GM18870 (cell line): ENCODE measurements at regions not wholly inside any gene's neighbourhood (a gene's known extent, or its start where the extent isn't known, plus 50 kb on each side); places are given as distances from the start of the nearest gene placed in this dataset.
"Not testable (repeated sequence)": the region's sequence is repeated elsewhere in the genome, so short reads cannot be mapped to it uniquely, and the experiment has no call there.

ENCODE experiments used
- ATAC-seq: cut with Tn5 transposase; IDR thresholded peaks from one replicate; pipeline ENCODE4 v1.9.1; 2021; ENCODE audit warnings: moderate library complexity; ENCODE audit not compliant: unreplicated experiment

- no peak for ATAC-seq
These were observed 811.5 kb upstream of the FRG1 start for GRCh38 chr4:189129044-189129694.

GRCh38 chr4:189131118-189131517 is 809.6 kb upstream of the FRG1 start:
- ATAC-seq = no peak

- no peak for ATAC-seq
These were observed 804.2 kb upstream of the FRG1 start for GRCh38 chr4:189136462-189136861.

GRCh38 chr4:189143263-189143952 is 797.3 kb upstream of the FRG1 start:
- ATAC-seq = no peak

GRCh38 chr4:189147005-189147929 is 793.4 kb upstream of the FRG1 start:
- ATAC-seq = no peak

- ATAC-seq = not testable (repeated sequence)
These were observed 785.6 kb upstream of the FRG1 start for GRCh38 chr4:189155083-189155482.

- ATAC-seq = no peak
These were observed 778.4 kb upstream of the FRG1 start for GRCh38 chr4:189162073-189162789.

- no peak for ATAC-seq
These were observed 777.8 kb upstream of the FRG1 start for GRCh38 chr4:189162888-189163287.

- no peak for ATAC-seq
These were observed 764.7 kb upstream of the FRG1 start for GRCh38 chr4:189176002-189176401.

GRCh38 chr4:189177130-189177529 is 763.5 kb upstream of the FRG1 start:
- ATAC-seq = no peak

- ATAC-seq = no peak
These were observed 762.4 kb upstream of the FRG1 start for GRCh38 chr4:189178125-189178746.

GRCh38 chr4:189185810-189186432 is 754.8 kb upstream of the FRG1 start:
- ATAC-seq = no peak

GRCh38 chr4:189187531-189188052 is 753.1 kb upstream of the FRG1 start:
- no peak for ATAC-seq

GRCh38 chr4:189198624-189199023 is 742.0 kb upstream of the FRG1 start:
- ATAC-seq = no peak

GRCh38 chr4:189200353-189200752 is 740.3 kb upstream of the FRG1 start:
- no peak for ATAC-seq

GRCh38 chr4:189202182-189202868 is 738.3 kb upstream of the FRG1 start:
- ATAC-seq = no peak

- ATAC-seq = no peak
These were observed 737.8 kb upstream of the FRG1 start for GRCh38 chr4:189202869-189203271.

GRCh38 chr4:189204616-189205015 is 736.1 kb upstream of the FRG1 start:
- ATAC-seq = no peak

GRCh38 chr4:189206953-189207352 is 733.7 kb upstream of the FRG1 start:
- no peak for ATAC-seq
